HG03432 (cell line): ENCODE measurements at regions not wholly inside any gene's neighbourhood (a gene's known extent, or its start where the extent isn't known, plus 50 kb on each side); places are given as distances from the start of the nearest gene placed in this dataset.

Experiments
- ATAC-seq: cut with Tn5 transposase; IDR thresholded peaks from one replicate; pipeline ENCODE4 v1.9.1; 2021; ENCODE audit warnings: mild to moderate bottlenecking, moderate library complexity; ENCODE audit not compliant: unreplicated experiment

DNA sequence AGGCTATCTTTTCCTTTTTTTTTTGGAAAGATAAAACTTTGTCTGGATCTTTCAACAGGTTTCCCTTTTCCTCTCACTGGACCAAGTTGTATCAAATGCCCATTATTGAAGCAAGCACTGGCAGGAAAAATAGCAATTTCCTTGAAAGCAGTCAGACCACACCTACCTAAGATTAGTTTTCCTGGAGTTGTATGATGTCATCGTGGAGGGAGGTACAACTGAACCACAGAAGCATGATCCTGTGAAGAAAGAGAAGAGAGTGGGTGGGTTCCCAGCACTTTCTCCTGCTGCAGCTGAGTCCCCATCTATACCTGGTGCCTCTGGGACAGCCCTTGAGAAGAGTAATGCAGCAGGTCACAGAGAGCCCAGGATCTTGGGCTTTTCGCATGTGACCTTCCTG, 63.6 kb upstream of the ERCC4 start:
- ATAC-seq = no peak

DNA sequence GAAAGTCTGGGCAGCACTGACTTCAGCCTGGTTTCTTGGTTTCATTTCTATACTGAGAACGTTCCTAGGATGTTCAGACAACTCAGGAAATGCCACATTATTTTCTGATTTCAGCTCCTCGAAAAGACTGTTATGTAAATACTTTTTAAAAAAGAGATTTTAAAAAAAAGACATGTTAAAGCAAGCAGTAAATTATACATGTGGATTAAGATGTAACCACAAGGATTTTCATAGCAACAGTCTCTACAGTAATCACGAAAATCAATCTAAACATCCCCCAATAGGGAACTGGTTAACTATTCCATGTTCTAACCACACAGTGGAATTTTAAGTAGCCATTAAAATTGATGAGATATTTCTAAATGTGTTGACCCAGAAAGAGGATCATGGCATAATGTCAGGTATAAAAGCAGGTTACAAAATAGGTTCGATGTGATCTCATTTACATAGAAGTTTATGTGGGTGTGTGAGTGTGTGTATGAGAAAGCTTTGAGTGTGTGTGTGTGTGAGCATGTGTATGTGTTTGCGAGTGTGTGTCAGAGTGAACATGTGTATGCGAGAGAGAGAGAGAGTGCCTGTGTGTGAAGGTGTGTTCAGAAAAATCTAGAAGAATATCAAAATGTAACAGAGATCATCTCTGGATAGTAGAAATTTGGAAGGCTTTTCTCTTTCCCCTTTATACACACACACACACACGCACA, 63.0 kb upstream of the ERCC4 start:
- ATAC-seq = no peak

DNA sequence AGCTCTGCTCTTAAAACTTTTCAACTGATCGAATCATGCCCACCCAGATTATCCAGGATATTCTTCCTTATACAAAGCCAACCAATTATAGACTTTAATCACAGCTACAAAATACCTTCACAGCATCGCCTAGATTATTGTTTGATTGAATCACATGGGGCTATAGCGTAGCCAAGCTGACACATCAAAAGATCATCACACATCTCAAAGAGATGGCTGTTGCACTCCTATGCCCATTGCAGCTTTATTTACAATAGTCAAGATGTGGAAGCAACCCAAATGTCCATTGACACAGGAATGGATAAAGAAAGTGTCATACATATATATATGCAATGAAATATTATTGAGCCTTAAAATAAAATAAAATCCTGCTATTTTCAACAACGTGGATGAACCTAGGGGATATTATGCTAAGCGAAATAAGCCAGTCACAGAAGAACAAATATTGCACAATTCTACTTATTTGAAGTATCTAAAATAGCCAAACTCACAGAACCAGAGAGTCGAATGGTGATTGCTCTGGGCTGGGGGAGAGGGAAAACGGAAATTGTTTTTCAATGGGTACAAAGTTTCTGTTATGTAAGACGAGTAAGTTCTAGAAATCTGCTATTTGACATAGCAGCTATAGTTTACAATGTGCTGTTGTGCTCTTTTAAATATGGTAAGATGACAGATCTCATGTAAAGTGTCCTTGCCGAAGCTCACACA, 60.9 kb upstream of the ERCC4 start:
- ATAC-seq = no peak

DNA sequence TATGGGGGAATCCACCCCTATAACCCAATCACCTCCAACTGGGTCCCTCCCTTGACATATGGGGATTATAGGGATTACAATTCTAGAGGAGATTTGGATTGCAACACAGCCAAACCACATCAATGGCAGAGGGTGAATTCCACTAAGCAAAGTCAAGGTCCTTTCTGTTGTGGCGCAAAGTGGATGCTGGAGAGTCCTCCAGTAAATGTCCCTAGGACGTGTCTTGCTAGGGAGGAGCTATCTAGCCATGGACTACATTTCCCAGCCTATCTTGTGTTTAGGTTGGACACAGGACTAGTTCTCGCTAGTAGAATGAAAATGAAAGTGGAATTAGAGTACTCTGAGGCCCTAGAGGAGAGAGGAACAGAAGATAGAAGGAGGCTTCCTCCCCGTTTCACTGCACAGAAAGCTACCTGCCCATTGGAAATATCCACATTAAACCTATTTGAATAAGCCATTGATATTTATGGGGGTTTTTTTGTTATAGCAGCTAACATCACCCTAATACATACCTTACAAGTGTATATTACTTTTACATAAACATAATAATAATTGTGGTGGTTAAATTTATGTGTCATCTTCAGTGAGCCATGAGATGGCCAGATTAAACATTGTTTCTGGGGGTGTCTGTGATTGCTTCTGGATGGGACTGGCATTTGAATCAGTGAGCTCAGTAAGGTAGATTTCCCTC, 56.7 kb upstream of the ERCC4 start:
- no peak for ATAC-seq

DNA sequence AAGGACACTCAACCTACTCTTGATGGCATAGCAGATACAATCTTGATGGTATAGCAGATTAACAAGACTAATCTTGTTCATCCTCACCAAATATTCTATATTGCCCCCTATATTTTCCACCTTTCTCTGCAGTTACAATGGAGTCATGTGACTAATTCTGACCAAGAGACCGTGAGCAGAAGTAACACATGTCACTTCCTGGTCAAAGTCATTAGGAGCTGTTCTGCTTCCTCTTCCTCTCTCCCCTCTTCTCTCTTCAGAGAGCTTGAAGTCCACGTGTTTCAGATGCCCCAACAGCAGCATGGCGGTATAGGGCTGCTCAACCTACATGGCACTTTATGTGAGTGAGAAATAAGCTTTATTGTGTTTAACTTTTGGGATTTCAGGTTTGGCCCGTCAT, 55.3 kb upstream of the ERCC4 start:
- ATAC-seq = no peak

DNA sequence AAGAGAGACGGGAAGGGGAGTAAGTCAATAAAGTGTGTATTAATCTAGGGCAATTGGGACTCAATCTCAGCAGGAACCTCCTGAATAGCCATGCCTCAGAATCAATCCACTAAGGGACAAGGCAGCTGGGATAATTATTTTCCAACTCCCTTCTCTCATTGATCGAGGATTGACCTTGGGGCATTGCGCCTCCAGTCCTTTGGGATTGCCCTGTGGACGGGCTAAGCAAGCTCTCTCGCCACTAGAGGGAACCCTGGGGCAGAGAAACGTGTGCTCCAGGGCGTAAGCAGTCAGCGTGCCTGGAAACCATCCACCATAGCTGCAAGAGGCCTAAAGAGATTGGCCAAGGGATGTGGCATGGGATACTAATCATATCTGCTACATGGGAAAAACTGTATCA, 53.9 kb upstream of the ERCC4 start:
- no peak for ATAC-seq
